Activated B cell treated with CpG ODN at 0.5 μM for 24 hours (primary cell): ENCODE measurements at regions not wholly inside any gene's neighbourhood (a gene's known extent, or its start where the extent isn't known, plus 50 kb on each side); places are given as distances from the start of the nearest gene placed in this dataset.

Source experiments
- ATAC-seq: fragments of 200-7000 bp; cut with Tn5 transposase; one replicate; pipeline ENCODE4 v1.10.0; 2021; ENCODE audit warnings: low read depth, mild to moderate bottlenecking, moderate library complexity
- CTCF ChIA-PET: fragments of 350-600 bp; sonication (Branson Sonifier 250); formaldehyde crosslinking; loops from one replicate; lab custom pipeline; 2021; ENCODE audit warnings: antibody characterized with exemption; lab: Charles Lee
- POLR2A ChIA-PET: fragments of 350-600 bp; sonication (Branson Sonifier 250); formaldehyde crosslinking; loops from one replicate; lab custom pipeline; 2021; ENCODE audit warnings: antibody characterized with exemption; lab: Charles Lee
- DNase-seq: peaks from one replicate; pipeline ENCODE4 v3.0.0; 2022
- H3K27ac Mint-ChIP-seq: one replicate; pipeline ENCODE4 v1.8.0; 2020; ENCODE audit warnings: mixed read lengths
- H3K27me3 Mint-ChIP-seq: one replicate; pipeline ENCODE4 v1.8.0; 2021; ENCODE audit warnings: mixed read lengths
- H3K36me3 Mint-ChIP-seq: one replicate; pipeline ENCODE4 v1.8.0; 2021; ENCODE audit warnings: low read depth, mixed read lengths
- H3K4me1 Mint-ChIP-seq: one replicate; pipeline ENCODE4 v1.8.0; 2021; ENCODE audit warnings: mixed read lengths
- H3K4me3 Mint-ChIP-seq: one replicate; pipeline ENCODE4 v1.8.0; 2020; ENCODE audit warnings: mild to moderate bottlenecking, mixed read lengths
- H3K9me3 Mint-ChIP-seq: one replicate; pipeline ENCODE4 v1.8.0; 2020; ENCODE audit warnings: mixed read lengths
- CTCF ChIP-seq: fragments of 200-600 bp; IDR thresholded peaks from one replicate; pipeline ENCODE4 v1.8.0; 2022; ENCODE audit warnings: antibody characterized with exemption, mild to moderate bottlenecking
- intact Hi-C: fragments of 100-400 bp; cut with micrococcal nuclease; formaldehyde crosslinking; loops from one replicate; pipeline ENCODE4 v1.15.1; 2024

GRCh38 chr3:178043084-178043483 lies 493.2 kb upstream of the KCNMB2 start:
- Mint-ChIP-seq H3K36me3 (no peaks in the 10 kb centered on the region), H3K9me3 (no peaks in the 10 kb centered on the region), H3K4me3 (no peak overlapping the region), H3K4me1 (no peaks in the 10 kb centered on the region), H3K27ac (no peak overlapping the region), H3K27me3 (no peaks in the 10 kb centered on the region)
- CTCF ChIA-PET, result no interaction called here
- DNase-seq (no peak), ATAC-seq (no peak)
- POLR2A ChIA-PET, result no interaction called here
- intact Hi-C loops, result no loop called here
- no peak for TF ChIP-seq CTCF

GRCh38 chr3:178044320-178044719 lies 491.9 kb upstream of the KCNMB2 start:
- Mint-ChIP-seq H3K27me3 (no peaks in the 10 kb centered on the region), H3K27ac (no peak overlapping the region), H3K4me1 (no peaks in the 10 kb centered on the region), H3K9me3 (no peaks in the 10 kb centered on the region), H3K36me3 (no peaks in the 10 kb centered on the region), H3K4me3 (no peak overlapping the region)
- ATAC-seq (no peak), DNase-seq (no peak)
- CTCF ChIA-PET, result no interaction called here
- POLR2A ChIA-PET, result no interaction called here
- intact Hi-C loops, result no loop called here
- no peak for TF ChIP-seq CTCF

DNA sequence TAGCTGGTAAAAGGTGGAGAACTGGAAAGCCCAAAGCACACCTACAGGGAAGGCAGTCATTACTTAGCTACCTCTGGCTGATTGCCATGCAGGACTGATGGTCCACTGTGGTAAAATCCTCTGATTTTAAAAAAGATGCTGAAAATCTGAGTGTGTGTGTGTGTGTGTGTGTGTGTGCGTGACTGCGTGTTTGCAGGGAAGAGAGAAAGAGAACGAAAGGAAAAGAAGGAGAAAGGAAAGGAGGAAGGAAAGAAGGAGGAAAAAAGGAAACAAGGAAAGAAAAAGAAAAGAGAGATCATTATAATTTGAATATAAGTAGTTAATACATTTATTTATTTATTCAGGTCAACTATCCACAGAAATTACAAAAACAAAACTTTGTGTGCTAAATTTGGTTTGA lies 488.7 kb upstream of the KCNMB2 start:
- Mint-ChIP-seq H3K9me3 (no peaks in the 10 kb centered on the region), H3K36me3 (no peaks in the 10 kb centered on the region), H3K27ac (no peak overlapping the region), H3K4me1 (no peaks in the 10 kb centered on the region), H3K4me3 (no peak overlapping the region), H3K27me3 (no peaks in the 10 kb centered on the region)
- intact Hi-C loops, result no loop called here
- ATAC-seq, result no peak
- CTCF ChIA-PET, result no interaction called here
- POLR2A ChIA-PET, result no interaction called here
- no peak for TF ChIP-seq CTCF
- DNase-seq, result no peak

DNA sequence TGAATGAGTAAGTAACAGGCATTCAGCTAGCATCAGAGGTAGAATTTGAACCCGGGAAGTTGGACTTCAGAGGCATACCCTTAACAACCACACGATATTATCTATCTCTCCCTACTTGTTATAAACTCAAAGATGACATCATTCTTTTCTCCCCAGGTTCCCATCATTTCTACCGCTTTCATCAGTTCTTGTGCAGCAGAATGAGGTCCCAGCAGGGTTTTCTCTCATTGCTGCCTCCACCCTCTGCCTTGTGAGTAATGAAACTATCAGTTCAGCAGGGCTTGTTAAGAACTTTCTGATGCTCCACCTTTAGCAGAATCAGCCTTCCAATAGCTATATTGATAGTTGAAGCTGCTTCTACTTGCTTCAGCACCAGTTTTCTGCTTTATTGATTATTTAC lies 487.5 kb upstream of the KCNMB2 start:
- Mint-ChIP-seq H3K27ac (no peak overlapping the region), H3K36me3 (no peaks in the 10 kb centered on the region), H3K4me3 (no peak overlapping the region), H3K27me3 (no peaks in the 10 kb centered on the region), H3K4me1 (no peaks in the 10 kb centered on the region), H3K9me3 (no peaks in the 10 kb centered on the region)
- ATAC-seq (no peak), DNase-seq (no peak)
- ChIA-PET POLR2A (no interaction called here), CTCF (no interaction called here)
- intact Hi-C loops, result no loop called here
- no peak for TF ChIP-seq CTCF

- no peaks in the 10 kb centered on the region for H3K4me1 Mint-ChIP-seq
Measured at GRCh38 chr3:178054471-178054870, 481.8 kb upstream of the KCNMB2 start.

More at GRCh38 chr3:178054471-178054870, 481.8 kb upstream of the KCNMB2 start:
- TF ChIP-seq CTCF, result no peak
- Mint-ChIP-seq H3K4me3 (no peak overlapping the region), H3K36me3 (no peaks in the 10 kb centered on the region), H3K27me3 (peaks cover 2% of the 10 kb centered on the region), H3K9me3 (no peaks in the 10 kb centered on the region), H3K27ac (no peak overlapping the region)
- ATAC-seq (no peak), DNase-seq (no peak)
- POLR2A ChIA-PET, result no interaction called here
- intact Hi-C loops, result no loop called here
- CTCF ChIA-PET, result no interaction called here
